ENCODE measurements at regions not wholly inside any gene's neighbourhood (a gene's known extent, or its start where the extent isn't known, plus 50 kb on each side); places are given as distances from the start of the nearest gene placed in this dataset.
"Not testable (repeated sequence)": the region's sequence is repeated elsewhere in the genome, so short reads cannot be mapped to it uniquely, and the experiment has no call there.

DNA sequence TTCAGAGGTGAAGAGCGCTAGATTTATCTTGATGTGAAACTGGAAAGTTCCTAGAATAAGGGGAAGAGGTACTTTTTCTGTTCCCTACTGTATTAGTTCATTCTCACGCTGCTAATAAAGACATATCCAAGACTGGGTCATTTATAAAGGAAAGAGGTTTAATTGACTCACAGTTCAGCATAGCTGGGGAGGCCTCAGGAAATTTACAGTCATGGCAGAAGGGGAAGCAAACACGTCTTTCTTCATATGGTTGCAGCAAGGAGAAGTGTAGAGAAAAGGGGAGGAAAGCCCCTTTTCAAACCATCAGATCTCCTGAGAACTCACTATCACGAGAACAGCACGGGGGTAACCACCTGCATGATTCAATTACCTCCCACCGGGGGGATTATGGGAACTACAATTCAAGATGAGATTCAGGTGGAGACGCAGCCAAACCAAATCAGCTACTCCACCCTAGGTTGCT, 99.8 kb upstream of the MPP7 start:
- H3K79me2 ChIP-seq (ENCODE audit: control insufficient read depth in 1 of 2, insufficient read depth in 2 of 2, low read length in 2 of 2); DNase-seq (ENCODE audit: low read depth in 1 of 2, low spot score in 2 of 2); H3K36me3 ChIP-seq (ENCODE audit: control insufficient read depth in 2 of 4, insufficient read depth in 4 of 4, low read length in 3 of 4); H3K4me1 ChIP-seq (replicated peaks in 1 of 4; ENCODE audit: control insufficient read depth in 3 of 4, insufficient read depth in 4 of 4, low read length in 3 of 4); H3K27ac ChIP-seq (ENCODE audit: low read depth, low read length); H3K9me3 ChIP-seq (ENCODE audit: insufficient read depth in 2 of 2, low read depth in 1 of 2, low read length in 1 of 2); FAIRE-seq; H3K23me2 ChIP-seq (ENCODE audit: low read depth, low read length); H4K91ac ChIP-seq (replicated peaks; ENCODE audit: insufficient read length, low read length); H3K4ac ChIP-seq (replicated peaks; ENCODE audit: insufficient read length, low read depth, low read length); H3K27me3 ChIP-seq (replicated peaks in 1 of 4; ENCODE audit: control insufficient read depth in 3 of 4, extremely low read depth in 1 of 4, insufficient read depth in 3 of 4, low read length in 3 of 4); H4K8ac ChIP-seq (ENCODE audit: extremely low read depth, insufficient read depth, low read length); H3K9ac ChIP-seq (replicated peaks in 1 of 4; ENCODE audit: extremely low read depth in 1 of 4, low read depth in 3 of 4, low read length in 3 of 4); H2BK12ac ChIP-seq (ENCODE audit: low read depth, low read length); H2BK120ac ChIP-seq (replicated peaks; ENCODE audit: low read depth, low read length); H3K79me1 ChIP-seq (ENCODE audit: low read depth, low read length); H3K4me2 ChIP-seq (ENCODE audit: insufficient read depth in 1 of 2, low read depth in 2 of 2, low read length in 2 of 2); H2AK5ac ChIP-seq (ENCODE audit: low read depth, low read length); POLR2A ChIA-PET (ENCODE audit: partially characterized antibody); H3K56ac ChIP-seq (replicated peaks; ENCODE audit: insufficient read length, low read depth, low read length); H2BK20ac ChIP-seq (ENCODE audit: low read length); H4K20me1 ChIP-seq (replicated peaks in 1 of 2; ENCODE audit: control insufficient read depth in 1 of 2, insufficient read depth in 2 of 2, low read length in 2 of 2); H3K14ac ChIP-seq (ENCODE audit: insufficient read length); H3K18ac ChIP-seq (ENCODE audit: extremely low read depth, low read length); H2BK5ac ChIP-seq (ENCODE audit: low read depth, low read length); H4K5ac ChIP-seq (ENCODE audit: insufficient read length, low read depth, low read length); H3K23ac ChIP-seq (ENCODE audit: insufficient read length); H2BK15ac ChIP-seq (ENCODE audit: low read length): not testable (repeated sequence)
- peak overlapping the region; percentile 43 for H2AFZ ChIP-seq (ENCODE audit: low read length)
- CTCF ChIA-PET (ENCODE audit: partially characterized antibody) = interaction anchor here (1.1 to 1.9 kb wide), 3 partner anchors 9 to 469 kb away, joined by 3 to 12 read pairs (median 8); no protein-coding TSS in a partner anchor
- peak overlapping the region in 1 of 4 experiments; percentile 1; a peak in 2 of 8 replicates for H3K4me3 ChIP-seq (ENCODE audit: extremely low read depth in 1 of 4, insufficient read depth in 2 of 4, low read depth in 3 of 4, low read length in 4 of 4)
- WGBS, 2 experiments (ENCODE audit: extremely low coverage in 1 of 2, insufficient coverage in 1 of 2, insufficient read length in 1 of 2, insufficient replicate concordance in 2 of 2, low coverage in 1 of 2, low lambda C conversion rate in 2 of 2, missing lambda C conversion rate in 1 of 2) = 64% methylated on average over 7 of the region's 7 CpGs; no CpG with 5 or more reads in 1 of the 2 experiments

Measured in H1 (cell line).